HCT116 (cell line): ENCODE measurements at regions not wholly inside any gene's neighbourhood (a gene's known extent, or its start where the extent isn't known, plus 50 kb on each side); places are given as distances from the start of the nearest gene placed in this dataset.

Experiments used
- ATAC-seq: fragments of 200-7000 bp; cut with Tn5 transposase; 2 replicates; pipeline ENCODE4 v1.9.1; 2020; ENCODE audit warnings: mild to moderate bottlenecking, moderate library complexity
- BruUV-seq: library from RNA; stranded (reverse); fragments of 400-500 nt; replicated peaks from 2 replicates; lab custom pipeline; 2021; lab: Mats Ljungman, UMichigan
- CTCF ChIA-PET: fragments of 300-600 bp; sonication (Branson Sonifier 250); formaldehyde crosslinking; loops from one replicate; lab custom pipeline; 2021; ENCODE audit warnings: antibody characterized with exemption; lab: Charles Lee
- POLR2A ChIA-PET: fragments of 300-600, 350-600 bp; sonication (Branson Sonifier 250); formaldehyde crosslinking; loops from one replicate; lab custom pipeline; 2021; ENCODE audit warnings: antibody characterized with exemption; lab: Charles Lee
- RAD21 ChIA-PET, 2 experiments: fragments of 300-600 bp; sonication (Branson Sonifier 250); formaldehyde crosslinking; loops; one replicate each; lab custom pipeline; 2023; ENCODE audit warnings: low total read pairs in 2 of 2; ENCODE audit not compliant: uncharacterized antibody in 2 of 2, unreplicated experiment in 2 of 2, low non-redundant PET in 1 of 2; lab: Charles Lee
- DNase-seq: peaks from one replicate; pipeline ENCODE4 v3.0.0-alpha.2; 2010; ENCODE audit warnings: low read depth, low spot score
- H2AFZ ChIP-seq: fragments of 200-600 bp; shearing (Covaris generic), sonication (generic); 2 replicates; pipeline ENCODE4 v1.6.1; 2017; ENCODE audit warnings: low read depth, mixed run types, mixed read lengths, antibody characterized with exemption, low read length; ENCODE audit not compliant: poor library complexity, severe bottlenecking
- H3K27ac ChIP-seq: 2 replicates; pipeline ENCODE4 v1.5.1; 2012; ENCODE audit warnings: low read depth, low read length
- H3K27me3 ChIP-seq: fragments of 200-600 bp; sonication (generic); 2 replicates; pipeline ENCODE4 v1.6.1; 2016; ENCODE audit warnings: mixed run types, low read length, mixed read lengths; ENCODE audit not compliant: insufficient read depth
- H3K36me3 ChIP-seq, 2 experiments: fragments of 200-500 bp in 1 of 2; fragments of 200-600 bp in 1 of 2; sonication (Bioruptor generic) in 1 of 2; sonication (generic) in 1 of 2; 2 replicates each; pipeline versions ENCODE4 v1.5.1 to v1.6.1; 2014 to 2016; ENCODE audit warnings: low read length in 2 of 2, inconsistent platforms in 1 of 2, mixed read lengths in 1 of 2, mixed run types in 1 of 2; ENCODE audit not compliant: insufficient read depth in 2 of 2, control insufficient read depth in 1 of 2
- H3K4me1 ChIP-seq, 2 experiments: fragments of 200-600 bp in 1 of 2; sonication (generic) in 1 of 2; 2 replicates each; pipeline versions ENCODE4 v1.5.1 to v1.6.1; 2012 to 2017; ENCODE audit warnings: low read length in 2 of 2, inconsistent platforms in 1 of 2, mild to moderate bottlenecking in 1 of 2, mixed read lengths in 1 of 2, mixed run types in 1 of 2, moderate library complexity in 1 of 2; ENCODE audit not compliant: insufficient read depth in 2 of 2, control insufficient read depth in 1 of 2
- H3K4me2 ChIP-seq: fragments of 200-600 bp; sonication (generic); 2 replicates; pipeline ENCODE4 v1.6.1; 2017; ENCODE audit warnings: mixed run types, low read length, mixed read lengths
- H3K4me3 ChIP-seq, 2 experiments: fragments of 200-600 bp in 1 of 2; sonication (generic) in 1 of 2; replicated peaks in 1 of 2; 2 replicates each; pipeline ENCODE4 v1.5.1; 2011 to 2016; ENCODE audit warnings: low read length in 2 of 2, control low read depth in 1 of 2, low read depth in 1 of 2, mild to moderate bottlenecking in 1 of 2, mixed read lengths in 1 of 2, mixed run types in 1 of 2
- H3K79me2 ChIP-seq: fragments of 200-600 bp; sonication (generic); 2 replicates; pipeline ENCODE4 v1.6.1; 2017; ENCODE audit warnings: mild to moderate bottlenecking, mixed run types, low read length, moderate library complexity, mixed read lengths; ENCODE audit not compliant: insufficient read depth
- H3K9ac ChIP-seq: fragments of 200-600 bp; sonication (generic); 2 replicates; pipeline ENCODE4 v1.6.1; 2016; ENCODE audit warnings: low read length, mixed read lengths
- H3K9me2 ChIP-seq: fragments of 200-600 bp; sonication (generic), shearing (Covaris generic); 2 replicates; pipeline ENCODE4 v1.6.1; 2017; ENCODE audit warnings: mixed run types, mild to moderate bottlenecking, moderate library complexity; ENCODE audit not compliant: insufficient read depth
- H3K9me3 ChIP-seq, 2 experiments: fragments of 200-500 bp in 1 of 2; fragments of 200-600 bp in 1 of 2; sonication (Bioruptor generic) in 1 of 2; sonication (generic) in 1 of 2; 2 replicates each; pipeline ENCODE4 v1.6.1; 2014 to 2017; ENCODE audit warnings: low read length in 2 of 2, mixed read lengths in 2 of 2, inconsistent platforms in 1 of 2, low read depth in 1 of 2, mild to moderate bottlenecking in 1 of 2, mixed run types in 1 of 2, moderate library complexity in 1 of 2; ENCODE audit not compliant: control insufficient read depth in 1 of 2, insufficient read depth in 1 of 2
- H4K20me1 ChIP-seq: fragments of 200-600 bp; sonication (generic), shearing (Covaris generic); 2 replicates; pipeline ENCODE4 v1.6.1; 2017; ENCODE audit warnings: mixed run types, mild to moderate bottlenecking, moderate library complexity; ENCODE audit not compliant: insufficient read depth
- CBX3 ChIP-seq: IDR thresholded peaks from 2 replicates; pipeline ENCODE4 v1.6.1; 2012; ENCODE audit warnings: low read depth
- CEBPB ChIP-seq: IDR thresholded peaks from 2 replicates; pipeline ENCODE4 v1.6.1; 2012; ENCODE audit warnings: low read depth
- CTCF ChIP-seq, 3 experiments: fragments of 200-600 bp in 1 of 3; sonication (generic) in 1 of 3; IDR thresholded peaks in 2 of 3; conservative IDR thresholded peaks in 1 of 3; 2 replicates each; pipeline ENCODE4 v1.5.1; 2012 to 2017; ENCODE audit warnings: low read depth in 2 of 3, low read length in 2 of 3, antibody characterized with exemption in 1 of 3, borderline replicate concordance in 1 of 3, control low read depth in 1 of 3, mild to moderate bottlenecking in 1 of 3, mixed read lengths in 1 of 3, mixed run types in 1 of 3, moderate library complexity in 1 of 3; ENCODE audit not compliant: insufficient read depth in 1 of 3
- EGR1 ChIP-seq: IDR thresholded peaks from 2 replicates; pipeline ENCODE4 v1.6.1; 2012; ENCODE audit warnings: low read depth
- ELF1 ChIP-seq: IDR thresholded peaks from 2 replicates; pipeline ENCODE4 v1.6.1; 2012; ENCODE audit warnings: low read depth, borderline replicate concordance
- EZH2 ChIP-seq: fragments of 200-600 bp; sonication (generic); IDR thresholded peaks from 2 replicates; pipeline ENCODE4 v1.6.1; 2017; ENCODE audit warnings: antibody characterized with exemption, mixed run types
- EZH2phosphoT487 ChIP-seq: fragments of 200-600 bp; IDR thresholded peaks from 2 replicates; pipeline ENCODE4 v1.6.1; 2018; ENCODE audit warnings: antibody characterized with exemption, borderline replicate concordance
- FOSL1 ChIP-seq: IDR thresholded peaks from 2 replicates; pipeline ENCODE4 v1.6.1; 2012; ENCODE audit warnings: low read depth
- JUND ChIP-seq: IDR thresholded peaks from 2 replicates; pipeline ENCODE4 v1.6.1; 2012
- POLR2A ChIP-seq: IDR thresholded peaks from 2 replicates; pipeline ENCODE4 v1.7.0; 2011; ENCODE audit warnings: borderline replicate concordance; ENCODE audit not compliant: insufficient read depth, insufficient read length; ENCODE audit errors: extremely low read depth
- POLR2AphosphoS5 ChIP-seq: IDR thresholded peaks from 2 replicates; pipeline ENCODE4 v1.6.1; 2011; ENCODE audit warnings: mild to moderate bottlenecking, low read depth, low read length, moderate library complexity
- SIN3A ChIP-seq: IDR thresholded peaks from 2 replicates; pipeline ENCODE4 v1.6.1; 2012; ENCODE audit warnings: low read depth
- SP1 ChIP-seq: IDR thresholded peaks from 2 replicates; pipeline ENCODE4 v1.6.1; 2012; ENCODE audit warnings: low read depth
- SRF ChIP-seq: IDR thresholded peaks from 2 replicates; pipeline ENCODE4 v1.6.1; 2012; ENCODE audit warnings: low read depth
- TCF7L2 ChIP-seq: IDR thresholded peaks from 2 replicates; pipeline ENCODE4 v1.7.0; 2011; ENCODE audit warnings: borderline replicate concordance, inconsistent platforms; ENCODE audit not compliant: insufficient read depth, insufficient read length; ENCODE audit errors: extremely low read depth
- YY1 ChIP-seq: IDR thresholded peaks from 2 replicates; pipeline ENCODE4 v1.6.1; 2011; ENCODE audit warnings: low read length, low read depth, moderate library complexity, mild to moderate bottlenecking; ENCODE audit not compliant: insufficient replicate concordance; ENCODE audit errors: extremely low read depth
- ZFX ChIP-seq: fragments of 450-650 bp; IDR thresholded peaks from 2 replicates; pipeline ENCODE4 v1.6.1; 2017
- intact Hi-C: fragments of 100-400 bp; cut with micrococcal nuclease; formaldehyde crosslinking; loops from 2 replicates; pipeline ENCODE4 v1.10.0; 2022
- TF ChIP-seq, protein P1 (sequence below): IDR thresholded peaks from 2 replicates; pipeline ENCODE4 v1.6.1; 2012
- TF ChIP-seq, protein P2 (sequence below): IDR thresholded peaks from 2 replicates; pipeline ENCODE4 v1.6.1; 2012
- TF ChIP-seq, protein P3 (sequence below): IDR thresholded peaks from 2 replicates; pipeline ENCODE4 v1.6.1; 2011; ENCODE audit warnings: mild to moderate bottlenecking, low read length, moderate library complexity; ENCODE audit not compliant: insufficient replicate concordance; ENCODE audit errors: extremely low read depth

DNA sequence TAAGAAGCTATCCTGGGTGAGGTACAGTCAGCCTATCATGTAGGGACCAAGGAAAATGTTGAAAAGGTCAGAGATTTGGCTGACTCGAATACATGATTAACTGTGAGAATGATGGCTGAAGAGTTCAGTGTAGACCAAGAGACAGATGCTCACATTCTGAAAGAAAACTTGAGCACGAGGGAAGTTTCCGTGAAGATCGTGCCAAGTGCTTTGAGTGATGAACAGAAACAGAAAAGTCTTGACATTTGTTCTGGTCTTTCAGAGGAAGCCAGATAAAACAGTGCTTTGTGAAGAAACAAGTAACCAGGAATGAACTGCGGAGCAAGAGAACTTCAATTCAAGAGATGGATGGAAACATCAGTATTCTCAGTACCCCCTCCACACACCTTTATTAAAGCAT is 500.3 kb upstream of the SMIM21 start:
- intact Hi-C loops, result no loop called here

More for the DNA sequence above, 500.3 kb upstream of the SMIM21 start:
- no peaks in the 10 kb centered on the region for H3K27me3 ChIP-seq
- RAD21 ChIA-PET, result no interaction called here
- no peak overlapping the region for H3K4me3 ChIP-seq
- H3K27ac ChIP-seq, result no peak overlapping the region
- BruUV-seq, result no TSS peak
- no peaks in the 10 kb centered on the region for H4K20me1 ChIP-seq
- no peak overlapping the region for H3K4me2 ChIP-seq
- ATAC-seq (no peak), DNase-seq (no peak)
- H3K36me3 ChIP-seq, result no peaks in the 10 kb centered on the region
- H3K9ac ChIP-seq, result no peak overlapping the region
- TF ChIP-seq CEBPB (no peak), ZFX (no peak), CBX3 (no peak), CTCF (IDR thresholded peaks at IDR 0.05 in 2 of 3, conservative IDR thresholded peaks at IDR 0.05 in 1 of 3; ENCODE audit: borderline replicate concordance in 1 of 3, insufficient read depth in 1 of 3, low read depth in 2 of 3, low read length in 2 of 3) (no peak), POLR2AphosphoS5 (no peak), FOSL1 (no peak), EZH2phosphoT487 (no peak), ELF1 (no peak), EGR1 (no peak), SP1 (no peak), SIN3A (no peak), JUND (no peak), TCF7L2 (no peak), YY1 (no peak), EZH2 (no peak), POLR2A (no peak), SRF (no peak)
- TF ChIP-seq, protein P1, sequence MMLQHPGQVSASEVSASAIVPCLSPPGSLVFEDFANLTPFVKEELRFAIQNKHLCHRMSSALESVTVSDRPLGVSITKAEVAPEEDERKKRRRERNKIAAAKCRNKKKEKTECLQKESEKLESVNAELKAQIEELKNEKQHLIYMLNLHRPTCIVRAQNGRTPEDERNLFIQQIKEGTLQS, result no peak
- TF ChIP-seq, protein P2, sequence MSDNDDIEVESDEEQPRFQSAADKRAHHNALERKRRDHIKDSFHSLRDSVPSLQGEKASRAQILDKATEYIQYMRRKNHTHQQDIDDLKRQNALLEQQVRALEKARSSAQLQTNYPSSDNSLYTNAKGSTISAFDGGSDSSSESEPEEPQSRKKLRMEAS, result no peak
- TF ChIP-seq, protein P3, sequence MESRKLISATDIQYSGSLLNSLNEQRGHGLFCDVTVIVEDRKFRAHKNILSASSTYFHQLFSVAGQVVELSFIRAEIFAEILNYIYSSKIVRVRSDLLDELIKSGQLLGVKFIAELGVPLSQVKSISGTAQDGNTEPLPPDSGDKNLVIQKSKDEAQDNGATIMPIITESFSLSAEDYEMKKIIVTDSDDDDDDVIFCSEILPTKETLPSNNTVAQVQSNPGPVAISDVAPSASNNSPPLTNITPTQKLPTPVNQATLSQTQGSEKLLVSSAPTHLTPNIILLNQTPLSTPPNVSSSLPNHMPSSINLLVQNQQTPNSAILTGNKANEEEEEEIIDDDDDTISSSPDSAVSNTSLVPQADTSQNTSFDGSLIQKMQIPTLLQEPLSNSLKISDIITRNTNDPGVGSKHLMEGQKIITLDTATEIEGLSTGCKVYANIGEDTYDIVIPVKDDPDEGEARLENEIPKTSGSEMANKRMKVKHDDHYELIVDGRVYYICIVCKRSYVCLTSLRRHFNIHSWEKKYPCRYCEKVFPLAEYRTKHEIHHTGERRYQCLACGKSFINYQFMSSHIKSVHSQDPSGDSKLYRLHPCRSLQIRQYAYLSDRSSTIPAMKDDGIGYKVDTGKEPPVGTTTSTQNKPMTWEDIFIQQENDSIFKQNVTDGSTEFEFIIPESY, result no peak
- CTCF ChIA-PET, result no interaction called here
- H2AFZ ChIP-seq, result no peak overlapping the region
- H3K9me3 ChIP-seq, result no peaks in the 10 kb centered on the region
- H3K9me2 ChIP-seq, result no peaks in the 10 kb centered on the region
- POLR2A ChIA-PET, result no interaction called here
- H3K79me2 ChIP-seq, result no peaks in the 10 kb centered on the region
- peaks cover 0 to 8% of the 10 kb centered on the region in 2 experiments; a peak in 1 of 4 replicates for H3K4me1 ChIP-seq
